Mesenchymal stem cell (in vitro differentiated cells and primary cell): ENCODE measurements at regions not wholly inside any gene's neighbourhood (a gene's known extent, or its start where the extent isn't known, plus 50 kb on each side); places are given as distances from the start of the nearest gene placed in this dataset.

Experiments
- DNase-seq: peaks from one replicate; pipeline ENCODE4 v3.0.0-alpha.2; 2013
- H2AFZ ChIP-seq: one replicate; pipeline ENCODE4 v1.6.1; 2013; ENCODE audit warnings: low read depth, mild to moderate bottlenecking, control low read depth, inconsistent platforms, low read length, moderate library complexity
- H2AK5ac ChIP-seq: 2 replicates; pipeline ENCODE4 v1.6.1; 2013; ENCODE audit warnings: low read length, moderate library complexity, mild to moderate bottlenecking, inconsistent platforms; ENCODE audit not compliant: severe bottlenecking
- H2BK120ac ChIP-seq: one replicate; pipeline ENCODE4 v1.6.1; 2013; ENCODE audit warnings: low read depth, mild to moderate bottlenecking, inconsistent platforms, low read length, moderate library complexity
- H2BK12ac ChIP-seq, 2 experiments: one replicate each; pipeline ENCODE4 v1.6.1; 2013; ENCODE audit warnings: inconsistent platforms in 2 of 2, low read length in 2 of 2, mild to moderate bottlenecking in 2 of 2, moderate library complexity in 2 of 2, control low read depth in 1 of 2
- H2BK15ac ChIP-seq: one replicate; pipeline ENCODE4 v1.6.1; 2013; ENCODE audit warnings: mild to moderate bottlenecking, low read depth, inconsistent platforms; ENCODE audit not compliant: poor library complexity, severe bottlenecking
- H2BK5ac ChIP-seq: 2 replicates; pipeline ENCODE4 v1.6.1; 2013; ENCODE audit warnings: low read depth, mild to moderate bottlenecking, low read length, control low read depth, inconsistent platforms; ENCODE audit not compliant: poor library complexity, severe bottlenecking
- H3K14ac ChIP-seq, 2 experiments: one replicate each; pipeline ENCODE4 v1.6.1; 2013; ENCODE audit warnings: inconsistent platforms in 2 of 2, low read length in 2 of 2, control low read depth in 1 of 2, mild to moderate bottlenecking in 1 of 2, moderate library complexity in 1 of 2
- H3K18ac ChIP-seq, 2 experiments: one replicate each; pipeline ENCODE4 v1.6.1; 2013; ENCODE audit warnings: inconsistent platforms in 2 of 2, low read length in 2 of 2, control low read depth in 1 of 2, low read depth in 1 of 2, mild to moderate bottlenecking in 1 of 2
- H3K23ac ChIP-seq, 2 experiments: one replicate each; pipeline ENCODE4 v1.6.1; 2013; ENCODE audit warnings: inconsistent platforms in 2 of 2, low read length in 2 of 2, mild to moderate bottlenecking in 2 of 2, moderate library complexity in 2 of 2, control low read depth in 1 of 2
- H3K27ac ChIP-seq: 2 replicates; pipeline ENCODE4 v1.5.1; 2013; ENCODE audit warnings: mild to moderate bottlenecking, moderate library complexity, low read length, control low read depth, inconsistent platforms; ENCODE audit not compliant: poor library complexity, severe bottlenecking
- H3K27me3 ChIP-seq, 2 experiments: 2 replicates each; pipeline versions ENCODE4 v1.6.1 to v1.7.0; 2013; ENCODE audit warnings: low read length in 2 of 2, mild to moderate bottlenecking in 2 of 2, moderate library complexity in 2 of 2, control low read depth in 1 of 2, inconsistent platforms in 1 of 2; ENCODE audit not compliant: control insufficient read depth in 1 of 2, insufficient read depth in 1 of 2
- H3K36me3 ChIP-seq, 2 experiments: 2 replicates each; pipeline versions ENCODE4 v1.6.1 to v1.7.0; 2013; ENCODE audit warnings: low read length in 2 of 2, control low read depth in 1 of 2, inconsistent platforms in 1 of 2, low read depth in 1 of 2, mild to moderate bottlenecking in 1 of 2; ENCODE audit not compliant: insufficient read depth in 2 of 2, control insufficient read depth in 1 of 2
- H3K4ac ChIP-seq, 2 experiments: one replicate each; pipeline ENCODE4 v1.6.1; 2013; ENCODE audit warnings: inconsistent platforms in 2 of 2, low read length in 2 of 2, mild to moderate bottlenecking in 2 of 2, moderate library complexity in 2 of 2, control low read depth in 1 of 2, low read depth in 1 of 2
- H3K4me1 ChIP-seq: 2 replicates; pipeline ENCODE4 v1.6.1; 2013; ENCODE audit warnings: low read depth, low read length, control low read depth; ENCODE audit not compliant: control insufficient read depth, insufficient read depth
- H3K4me2 ChIP-seq: 2 replicates; pipeline ENCODE4 v1.6.1; 2013; ENCODE audit warnings: low read length, mild to moderate bottlenecking, inconsistent platforms; ENCODE audit not compliant: poor library complexity, severe bottlenecking
- H3K4me3 ChIP-seq, 2 experiments: 2 replicates each; pipeline versions ENCODE4 v1.5.1 to v1.7.0; 2013; ENCODE audit warnings: low read length in 2 of 2, mild to moderate bottlenecking in 2 of 2, control low read depth in 1 of 2, low read depth in 1 of 2; ENCODE audit not compliant: insufficient read depth in 1 of 2
- H3K79me1 ChIP-seq: replicated peaks from 2 replicates; pipeline ENCODE4 v1.6.1; 2013; ENCODE audit warnings: mild to moderate bottlenecking, control low read depth, low read length, inconsistent platforms; ENCODE audit not compliant: poor library complexity, severe bottlenecking
- H3K9ac ChIP-seq: 2 replicates; pipeline ENCODE4 v1.7.0; 2013; ENCODE audit warnings: mild to moderate bottlenecking, low read length, moderate library complexity
- H3K9me3 ChIP-seq: 2 replicates; pipeline ENCODE4 v1.7.0; 2013; ENCODE audit warnings: mild to moderate bottlenecking, low read length; ENCODE audit not compliant: control insufficient read depth
- H4K8ac ChIP-seq: one replicate; pipeline ENCODE4 v1.6.1; 2013; ENCODE audit warnings: inconsistent platforms, mild to moderate bottlenecking, low read length, moderate library complexity
- H4K91ac ChIP-seq: one replicate; pipeline ENCODE4 v1.6.1; 2013; ENCODE audit warnings: mild to moderate bottlenecking, low read length, inconsistent platforms
- WGBS: methylation state at CpG from one replicate; pipeline ENCODE4 v1.1.7; 2013; ENCODE audit warnings: mixed read lengths; 5-methylcytosine and 5-hydroxymethylcytosine counted together

GRCh38 chr10:112098682-112099081 lies 84.9 kb downstream of the GPAM start:
- Histone ChIP-seq H3K9me3 (peaks cover 12% of the 10 kb centered on the region), H3K18ac (no peak overlapping the region), H2AK5ac (no peak overlapping the region), H3K27me3 (peaks cover 0 to 5% of the 10 kb centered on the region in 2 experiments), H3K4me3 (no peak overlapping the region), H3K4ac (no peak overlapping the region), H3K23ac (no peak overlapping the region), H2AFZ (no peak overlapping the region), H2BK5ac (no peak overlapping the region), H3K27ac (no peak overlapping the region), H3K4me2 (no peak overlapping the region), H3K14ac (no peak overlapping the region), H4K91ac (no peak overlapping the region), H2BK12ac (no peak overlapping the region), H4K8ac (no peak overlapping the region), H2BK15ac (no peak overlapping the region), H3K79me1 (no peaks in the 10 kb centered on the region), H3K36me3 (no peaks in the 10 kb centered on the region), H3K9ac (no peak overlapping the region), H3K4me1 (no peaks in the 10 kb centered on the region), H2BK120ac (no peak overlapping the region)
- no peak for DNase-seq
- WGBS: 61% methylated on average over 2 of the region's 3 CpGs
